ENCODE measurements at regions not wholly inside any gene's neighbourhood (a gene's known extent, or its start where the extent isn't known, plus 50 kb on each side); places are given as distances from the start of the nearest gene placed in this dataset.

DNA sequence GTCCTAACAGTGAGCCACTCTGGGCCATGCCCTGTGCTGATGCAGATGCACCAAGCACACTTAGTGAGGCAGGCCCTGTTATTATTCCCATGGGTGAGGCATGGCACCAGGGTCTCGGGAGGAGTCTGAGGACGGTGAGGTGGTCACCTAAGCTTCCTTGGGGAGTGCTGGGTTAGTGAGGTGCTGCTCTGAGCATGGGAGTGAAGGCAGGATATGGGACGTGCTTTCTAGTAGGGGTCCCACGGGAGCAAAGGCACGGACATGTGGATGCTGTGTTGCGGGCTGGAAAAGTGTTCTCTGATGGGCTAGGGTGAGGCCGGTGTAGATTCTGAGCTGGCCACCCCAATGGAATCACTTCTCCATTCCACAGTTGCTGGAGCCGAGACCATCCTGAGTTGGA, 77.5 kb upstream of the CSF3R start:
- in situ Hi-C loops (cut with MboI; ENCODE audit: low sequenced_read_pairs) (no loop called here), intact Hi-C loops (cut with micrococcal nuclease) (no loop called here), dilution Hi-C loops (cut with HindIII; ENCODE audit: low sequenced_read_pairs, unreplicated experiment) (no loop called here)
- no peak overlapping the region for H3K56ac ChIP-seq (ENCODE audit: extremely low read depth, insufficient read depth, low read length)
- H3K9me1 ChIP-seq (ENCODE audit: insufficient read depth, low read length) = no peaks in the 10 kb centered on the region
- no peak overlapping the region for H3K27ac ChIP-seq (ENCODE audit: insufficient read depth, low read length)
- no peak overlapping the region for H2AK5ac ChIP-seq (ENCODE audit: low read depth, low read length)
- no peaks in the 10 kb centered on the region for H3K36me3 ChIP-seq (ENCODE audit: control insufficient read depth, insufficient read depth, low read length)
- H3K27me3 ChIP-seq (ENCODE audit: control insufficient read depth, insufficient read depth, low read length) = peaks cover 8% of the 10 kb centered on the region
- no peak overlapping the region for H2AFZ ChIP-seq (replicated peaks; ENCODE audit: low read length, poor library complexity)
- no peak overlapping the region for H3K18ac ChIP-seq (ENCODE audit: low read depth, low read length)
- H2BK120ac ChIP-seq (ENCODE audit: low read depth, low read length) = no peak overlapping the region
- POLR2A ChIA-PET (ENCODE audit: unreplicated experiment) = no interaction called here
- H3K9me3 ChIP-seq (ENCODE audit: control insufficient read depth, insufficient read depth, low read length) = no peaks in the 10 kb centered on the region
- no peaks in the 10 kb centered on the region for H3K79me1 ChIP-seq (ENCODE audit: low read depth in 1 of 2, low read length in 2 of 2)
- H3K4me1 ChIP-seq (ENCODE audit: control insufficient read depth, insufficient read depth, low read length) = no peaks in the 10 kb centered on the region
- no peak overlapping the region for H3K14ac ChIP-seq (replicated peaks; ENCODE audit: low read depth, low read length)
- H3K4ac ChIP-seq (ENCODE audit: low read depth, low read length) = no peak overlapping the region
- ATAC-seq (ENCODE audit: low read depth) = no peak
- CTCF ChIA-PET = no interaction called here
- TF ChIP-seq MAFK (IDR thresholded peaks at IDR 0.05; ENCODE audit: low read depth, low read length) (no peak), RAD21 (IDR thresholded peaks at IDR 0.05; ENCODE audit: low read length) (no peak), MAZ (IDR thresholded peaks at IDR 0.05; ENCODE audit: borderline replicate concordance, low read depth, low read length) (no peak), FOS (IDR thresholded peaks at IDR 0.05; ENCODE audit: low read depth, low read length) (no peak), RCOR1 (IDR thresholded peaks at IDR 0.05; ENCODE audit: insufficient replicate concordance, low read length) (no peak), RFX5 (IDR thresholded peaks at IDR 0.05; ENCODE audit: low read depth, low read length) (no peak), NFE2L2 (IDR thresholded peaks at IDR 0.05; ENCODE audit: low read depth, low read length) (no peak), CEBPB (IDR thresholded peaks at IDR 0.05; ENCODE audit: low read depth, low read length) (no peak), CHD1 (IDR thresholded peaks at IDR 0.05; ENCODE audit: low read depth, low read length) (no peak), POLR2A (IDR thresholded peaks at IDR 0.05; ENCODE audit: low read depth, low read length) (no peak), BHLHE40 (IDR thresholded peaks at IDR 0.05; ENCODE audit: low read depth, low read length) (no peak), MXI1 (IDR thresholded peaks at IDR 0.05; ENCODE audit: borderline replicate concordance, low read depth, low read length) (no peak), USF2 (IDR thresholded peaks at IDR 0.05; ENCODE audit: low read depth, low read length) (no peak), ELK1 (IDR thresholded peaks at IDR 0.05; ENCODE audit: borderline replicate concordance, low read depth, low read length) (no peak), SMC3 (IDR thresholded peaks at IDR 0.05; ENCODE audit: low read depth, low read length) (no peak)
- TF ChIP-seq, protein P1, sequence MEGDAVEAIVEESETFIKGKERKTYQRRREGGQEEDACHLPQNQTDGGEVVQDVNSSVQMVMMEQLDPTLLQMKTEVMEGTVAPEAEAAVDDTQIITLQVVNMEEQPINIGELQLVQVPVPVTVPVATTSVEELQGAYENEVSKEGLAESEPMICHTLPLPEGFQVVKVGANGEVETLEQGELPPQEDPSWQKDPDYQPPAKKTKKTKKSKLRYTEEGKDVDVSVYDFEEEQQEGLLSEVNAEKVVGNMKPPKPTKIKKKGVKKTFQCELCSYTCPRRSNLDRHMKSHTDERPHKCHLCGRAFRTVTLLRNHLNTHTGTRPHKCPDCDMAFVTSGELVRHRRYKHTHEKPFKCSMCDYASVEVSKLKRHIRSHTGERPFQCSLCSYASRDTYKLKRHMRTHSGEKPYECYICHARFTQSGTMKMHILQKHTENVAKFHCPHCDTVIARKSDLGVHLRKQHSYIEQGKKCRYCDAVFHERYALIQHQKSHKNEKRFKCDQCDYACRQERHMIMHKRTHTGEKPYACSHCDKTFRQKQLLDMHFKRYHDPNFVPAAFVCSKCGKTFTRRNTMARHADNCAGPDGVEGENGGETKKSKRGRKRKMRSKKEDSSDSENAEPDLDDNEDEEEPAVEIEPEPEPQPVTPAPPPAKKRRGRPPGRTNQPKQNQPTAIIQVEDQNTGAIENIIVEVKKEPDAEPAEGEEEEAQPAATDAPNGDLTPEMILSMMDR (conservative IDR thresholded peaks at IDR 0.05; ENCODE audit: low read depth, low read length) = no peak
- no peak for DNase-seq
- BruUV-seq (replicated peaks) = no TSS peak
- no peaks in the 10 kb centered on the region for H4K20me1 ChIP-seq (ENCODE audit: insufficient read depth, low read length)
- H2BK15ac ChIP-seq (ENCODE audit: low read depth, low read length) = no peak overlapping the region
- no peak overlapping the region for H2BK20ac ChIP-seq (ENCODE audit: low read depth, low read length)
- no peak overlapping the region for H3K4me3 ChIP-seq (ENCODE audit: insufficient read depth, low read depth, low read length)
- H2BK5ac ChIP-seq (ENCODE audit: low read depth, low read length, poor library complexity, severe bottlenecking) = no peak overlapping the region
- H3K9ac ChIP-seq (ENCODE audit: low read depth, low read length) = no peak overlapping the region
- WGBS, 2 experiments (ENCODE audit: extremely low coverage in 2 of 2, insufficient read length in 1 of 2) = no CpG with 5 or more reads among the region's 8 CpGs
- no peak overlapping the region for H3K4me2 ChIP-seq (ENCODE audit: low read depth, low read length)
- no peak overlapping the region for H3K23ac ChIP-seq (ENCODE audit: low read depth, low read length)
- H2AK9ac ChIP-seq (replicated peaks; ENCODE audit: low read depth, low read length, poor library complexity) = no peak overlapping the region
- no peak overlapping the region for H4K8ac ChIP-seq (ENCODE audit: low read depth in 2 of 2, low read length in 2 of 2)
- H4K5ac ChIP-seq (ENCODE audit: low read depth, low read length) = no peak overlapping the region
- no peak overlapping the region for H4K91ac ChIP-seq (ENCODE audit: insufficient read depth, low read depth, low read length)

Data from IMR-90 (cell line).